ENCODE measurements at regions not wholly inside any gene's neighbourhood (a gene's known extent, or its start where the extent isn't known, plus 50 kb on each side); places are given as distances from the start of the nearest gene placed in this dataset.

DNA sequence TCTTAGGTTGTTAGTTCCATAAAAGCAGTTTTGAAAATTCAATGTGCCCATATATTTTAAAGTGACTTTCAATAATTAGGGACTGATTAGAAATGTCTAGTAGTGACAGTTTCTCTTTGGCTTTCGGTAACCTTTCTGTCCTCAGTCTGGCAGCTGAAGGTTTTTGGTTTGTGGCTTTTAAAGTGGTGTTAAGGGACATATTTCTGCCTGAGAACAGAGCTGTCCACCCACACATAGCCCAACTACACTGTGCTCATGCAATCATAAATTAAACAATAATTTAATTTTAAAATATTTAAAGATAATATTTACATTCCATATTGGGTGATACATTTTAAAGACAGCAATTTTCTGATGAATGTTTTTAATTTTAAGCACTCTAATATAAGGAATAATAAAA, 335.0 kb upstream of the TENM3 start:
- H3K27ac ChIP-seq (ENCODE audit: extremely low read length, insufficient read depth, low read length) = no peak overlapping the region
- H2AFZ ChIP-seq (ENCODE audit: low read length) = no peak overlapping the region
- no peak overlapping the region for H3K9ac ChIP-seq (ENCODE audit: insufficient read depth, low read depth, low read length)
- H3K36me3 ChIP-seq (replicated peaks in 1 of 2; ENCODE audit: control insufficient read depth in 1 of 2, insufficient read depth in 2 of 2, low read length in 2 of 2) = no peaks in the 10 kb centered on the region
- no peaks in the 10 kb centered on the region for H3K27me3 ChIP-seq (ENCODE audit: control insufficient read depth in 1 of 2, insufficient read depth in 2 of 2, low read length in 2 of 2)
- FAIRE-seq (no peak), ATAC-seq (no peak), DNase-seq (ENCODE audit: low spot score) (no peak)
- ChIA-PET CTCF (ENCODE audit: low intra/inter-chr PET ratio, low total read pairs) (no interaction called here), POLR2A (no interaction called here)
- no peaks in the 10 kb centered on the region for H3K79me2 ChIP-seq (ENCODE audit: insufficient read depth, low read length)
- no peak for TF ChIP-seq ZNF781 (CRISPR knock-in tag; IDR thresholded peaks at IDR 0.05; ENCODE audit: borderline replicate concordance, not compliant biosample characterization)
- TF ChIP-seq ZNF558 (CRISPR knock-in tag; IDR thresholded peaks at IDR 0.05; ENCODE audit: borderline replicate concordance) = no peak
- TF ChIP-seq RNF2 (conservative IDR thresholded peaks at IDR 0.05; ENCODE audit: low read depth) = no peak
- TF ChIP-seq SPEN (CRISPR knock-in tag; IDR thresholded peaks at IDR 0.05; ENCODE audit: low read depth) = no peak
- TF ChIP-seq ZBTB14 (CRISPR knock-in tag; IDR thresholded peaks at IDR 0.05) = no peak
- TF ChIP-seq MIXL1 (CRISPR knock-in tag; IDR thresholded peaks at IDR 0.05) = no peak
- TF ChIP-seq RFX3 (CRISPR knock-in tag; IDR thresholded peaks at IDR 0.05) = no peak
- TF ChIP-seq, protein P1, sequence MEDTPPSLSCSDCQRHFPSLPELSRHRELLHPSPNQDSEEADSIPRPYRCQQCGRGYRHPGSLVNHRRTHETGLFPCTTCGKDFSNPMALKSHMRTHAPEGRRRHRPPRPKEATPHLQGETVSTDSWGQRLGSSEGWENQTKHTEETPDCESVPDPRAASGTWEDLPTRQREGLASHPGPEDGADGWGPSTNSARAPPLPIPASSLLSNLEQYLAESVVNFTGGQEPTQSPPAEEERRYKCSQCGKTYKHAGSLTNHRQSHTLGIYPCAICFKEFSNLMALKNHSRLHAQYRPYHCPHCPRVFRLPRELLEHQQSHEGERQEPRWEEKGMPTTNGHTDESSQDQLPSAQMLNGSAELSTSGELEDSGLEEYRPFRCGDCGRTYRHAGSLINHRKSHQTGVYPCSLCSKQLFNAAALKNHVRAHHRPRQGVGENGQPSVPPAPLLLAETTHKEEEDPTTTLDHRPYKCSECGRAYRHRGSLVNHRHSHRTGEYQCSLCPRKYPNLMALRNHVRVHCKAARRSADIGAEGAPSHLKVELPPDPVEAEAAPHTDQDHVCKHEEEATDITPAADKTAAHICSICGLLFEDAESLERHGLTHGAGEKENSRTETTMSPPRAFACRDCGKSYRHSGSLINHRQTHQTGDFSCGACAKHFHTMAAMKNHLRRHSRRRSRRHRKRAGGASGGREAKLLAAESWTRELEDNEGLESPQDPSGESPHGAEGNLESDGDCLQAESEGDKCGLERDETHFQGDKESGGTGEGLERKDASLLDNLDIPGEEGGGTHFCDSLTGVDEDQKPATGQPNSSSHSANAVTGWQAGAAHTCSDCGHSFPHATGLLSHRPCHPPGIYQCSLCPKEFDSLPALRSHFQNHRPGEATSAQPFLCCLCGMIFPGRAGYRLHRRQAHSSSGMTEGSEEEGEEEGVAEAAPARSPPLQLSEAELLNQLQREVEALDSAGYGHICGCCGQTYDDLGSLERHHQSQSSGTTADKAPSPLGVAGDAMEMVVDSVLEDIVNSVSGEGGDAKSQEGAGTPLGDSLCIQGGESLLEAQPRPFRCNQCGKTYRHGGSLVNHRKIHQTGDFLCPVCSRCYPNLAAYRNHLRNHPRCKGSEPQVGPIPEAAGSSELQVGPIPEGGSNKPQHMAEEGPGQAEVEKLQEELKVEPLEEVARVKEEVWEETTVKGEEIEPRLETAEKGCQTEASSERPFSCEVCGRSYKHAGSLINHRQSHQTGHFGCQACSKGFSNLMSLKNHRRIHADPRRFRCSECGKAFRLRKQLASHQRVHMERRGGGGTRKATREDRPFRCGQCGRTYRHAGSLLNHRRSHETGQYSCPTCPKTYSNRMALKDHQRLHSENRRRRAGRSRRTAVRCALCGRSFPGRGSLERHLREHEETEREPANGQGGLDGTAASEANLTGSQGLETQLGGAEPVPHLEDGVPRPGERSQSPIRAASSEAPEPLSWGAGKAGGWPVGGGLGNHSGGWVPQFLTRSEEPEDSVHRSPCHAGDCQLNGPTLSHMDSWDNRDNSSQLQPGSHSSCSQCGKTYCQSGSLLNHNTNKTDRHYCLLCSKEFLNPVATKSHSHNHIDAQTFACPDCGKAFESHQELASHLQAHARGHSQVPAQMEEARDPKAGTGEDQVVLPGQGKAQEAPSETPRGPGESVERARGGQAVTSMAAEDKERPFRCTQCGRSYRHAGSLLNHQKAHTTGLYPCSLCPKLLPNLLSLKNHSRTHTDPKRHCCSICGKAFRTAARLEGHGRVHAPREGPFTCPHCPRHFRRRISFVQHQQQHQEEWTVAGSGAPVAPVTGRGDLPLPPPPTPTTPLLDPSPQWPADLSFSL (CRISPR knock-in tag; IDR thresholded peaks at IDR 0.05) = no peak
- H3K4me3 ChIP-seq (replicated peaks in 1 of 3; ENCODE audit: insufficient read depth in 1 of 3, low read depth in 2 of 3, low read length in 3 of 3) = no peak overlapping the region
- no peaks in the 10 kb centered on the region for H4K20me1 ChIP-seq (ENCODE audit: insufficient read depth, low read length)
- no TSS peak for BruUV-seq (replicated peaks)
- no peaks in the 10 kb centered on the region for H3K4me1 ChIP-seq (ENCODE audit: insufficient read depth, low read length)
- H3K9me3 ChIP-seq (ENCODE audit: low read length) = peaks cover 4% of the 10 kb centered on the region; the same call in 1 of the 2 replicates
- 0% methylated on average over 1 of the region's 1 CpG for WGBS (ENCODE audit: low lambda C conversion rate)
- in situ Hi-C loops (cut with HindIII; ENCODE audit: extremely low pct_ligation_motif_present, low pct_unique_long_range_greater_than_20kb) = no loop called here
- H3K4me2 ChIP-seq (ENCODE audit: low read depth, low read length) = no peak overlapping the region
- intact Hi-C loops (cut with micrococcal nuclease; ENCODE audit: unreplicated experiment) = no loop called here

All from HepG2 (cell line).